ENCODE measurements at regions not wholly inside any gene's neighbourhood (a gene's known extent, or its start where the extent isn't known, plus 50 kb on each side); places are given as distances from the start of the nearest gene placed in this dataset.

- H3K23me2 ChIP-seq (ENCODE audit: insufficient read length, low read depth, low read length, poor library complexity, severe bottlenecking): no peaks in the 10 kb centered on the region
- no peaks in the 10 kb centered on the region for H3K79me1 ChIP-seq (ENCODE audit: insufficient read depth, low read depth, low read length, poor library complexity, severe bottlenecking)
- no peak overlapping the region for H3K18ac ChIP-seq (ENCODE audit: insufficient read length, low read depth, low read length)
- WGBS (ENCODE audit: extremely low coverage, insufficient read length, low lambda C conversion rate): no CpG with 5 or more reads among the region's 3 CpGs
- H3K9ac ChIP-seq (ENCODE audit: extremely low read depth, insufficient read length, low read length): no peak overlapping the region
- H3K27ac Mint-ChIP-seq: no peak overlapping the region
- H2BK20ac ChIP-seq (ENCODE audit: low read depth, low read length, poor library complexity, severe bottlenecking): no peak overlapping the region
- H3K14ac ChIP-seq (ENCODE audit: insufficient read depth, low read length): no peak overlapping the region
- no peaks in the 10 kb centered on the region for H3K36me3 Mint-ChIP-seq (ENCODE audit: insufficient read depth in 1 of 3, low read depth in 3 of 3)
- H3T11ph ChIP-seq (ENCODE audit: low read length): no peak overlapping the region
- H3K27me3 Mint-ChIP-seq (ENCODE audit: low read depth): no peaks in the 10 kb centered on the region; the same call in 1 of the 2 replicates
- no peak overlapping the region for H2AFZ ChIP-seq (ENCODE audit: low read length)
- H3K79me2 ChIP-seq (ENCODE audit: insufficient read depth, low read length): no peaks in the 10 kb centered on the region
- no peaks in the 10 kb centered on the region for H3K9me3 ChIP-seq (ENCODE audit: control insufficient read depth, low read depth, low read length)
- H4K8ac ChIP-seq (replicated peaks; ENCODE audit: insufficient read length, low read depth, low read length): no peak overlapping the region
- H3K27ac ChIP-seq (ENCODE audit: insufficient read length, low read depth, low read length): no peak overlapping the region
- H3K9me3 Mint-ChIP-seq: no peaks in the 10 kb centered on the region
- no peaks in the 10 kb centered on the region for H3K4me1 Mint-ChIP-seq
- TF ChIP-seq CTCF (conservative IDR thresholded peaks at IDR 0.05): no peak
- no peak overlapping the region for H3K4me3 Mint-ChIP-seq
- H3K4me2 ChIP-seq (ENCODE audit: insufficient read depth, insufficient read length, low read length): no peak overlapping the region
- no peak overlapping the region for H2BK5ac ChIP-seq (ENCODE audit: insufficient read length, low read length)
- H3K27me3 ChIP-seq (ENCODE audit: insufficient read depth, low read length): no peaks in the 10 kb centered on the region
- no peak overlapping the region for H3K23ac ChIP-seq (ENCODE audit: insufficient read length, low read depth, low read length)
- no peak overlapping the region for H3K56ac ChIP-seq (ENCODE audit: insufficient read length, low read depth, low read length)
- H4K5ac ChIP-seq (ENCODE audit: insufficient read length, low read depth, low read length): no peak overlapping the region
- H3K4ac ChIP-seq (ENCODE audit: low read depth, low read length): no peak overlapping the region
- no peak overlapping the region for H4K91ac ChIP-seq (ENCODE audit: insufficient read length, low read depth, low read length)
- no peak overlapping the region for H2BK12ac ChIP-seq (ENCODE audit: insufficient read length, low read depth, low read length)
- H2BK15ac ChIP-seq (ENCODE audit: low read depth, low read length): no peak overlapping the region
- no peak overlapping the region for H2BK120ac ChIP-seq (ENCODE audit: low read depth, low read length, poor library complexity, severe bottlenecking)
- no peaks in the 10 kb centered on the region for H4K20me1 ChIP-seq (ENCODE audit: control insufficient read depth, insufficient read depth, insufficient read length)
- H3K4me1 ChIP-seq (ENCODE audit: insufficient read depth, low read length): no peaks in the 10 kb centered on the region
- H2AK5ac ChIP-seq (ENCODE audit: insufficient read length, low read length): no peak overlapping the region
- DNase-seq: no peak
Measured at GRCh38 chr9:118624608-118625007, 744.6 kb downstream of the BRINP1 start.

All from H9 (cell line).